Ecto neural progenitor cell (in vitro differentiated cells): ENCODE measurements at regions not wholly inside any gene's neighbourhood (a gene's known extent, or its start where the extent isn't known, plus 50 kb on each side); places are given as distances from the start of the nearest gene placed in this dataset.
"Not testable (repeated sequence)": the region's sequence is repeated elsewhere in the genome, so short reads cannot be mapped to it uniquely, and the experiment has no call there.

Source experiments
- DNase-seq: peaks from one replicate; pipeline ENCODE4 v3.0.0-alpha.2; 2018; ENCODE audit warnings: low spot score

GRCh38 chr4:132094017-132094416, 1055.1 kb upstream of the PCDH10 start:
- DNase-seq = no peak

DNA sequence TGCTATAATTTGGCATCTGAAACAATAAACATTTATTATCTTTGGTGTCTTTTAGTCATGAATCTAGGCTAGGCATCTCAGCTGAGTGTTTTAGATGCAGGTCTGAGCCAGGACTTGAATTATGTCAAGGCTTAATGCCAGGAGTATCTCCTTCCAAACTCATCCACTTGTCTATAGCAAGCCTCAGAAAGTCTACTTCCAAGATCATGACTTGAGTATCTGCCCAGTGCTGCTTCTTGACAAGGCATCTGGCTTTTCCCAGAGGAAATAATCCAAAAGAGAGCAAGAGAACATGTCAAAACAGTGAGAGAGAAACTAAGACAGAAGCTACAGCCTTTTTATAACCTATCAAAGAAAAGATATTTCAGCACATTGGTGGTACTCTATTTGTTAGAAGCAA, 1052.1 kb upstream of the PCDH10 start:
- DNase-seq = no peak

- DNase-seq = no peak
Observed at GRCh38 chr4:132101526-132101925, 1047.6 kb upstream of the PCDH10 start.

- no peak for DNase-seq
Observed at GRCh38 chr4:132108784-132109183, 1040.3 kb upstream of the PCDH10 start.

- no peak for DNase-seq
Observed at GRCh38 chr4:132114885-132115284, 1034.2 kb upstream of the PCDH10 start.

- DNase-seq = not testable (repeated sequence)
Observed at GRCh38 chr4:132122741-132123140, 1026.4 kb upstream of the PCDH10 start.

DNA sequence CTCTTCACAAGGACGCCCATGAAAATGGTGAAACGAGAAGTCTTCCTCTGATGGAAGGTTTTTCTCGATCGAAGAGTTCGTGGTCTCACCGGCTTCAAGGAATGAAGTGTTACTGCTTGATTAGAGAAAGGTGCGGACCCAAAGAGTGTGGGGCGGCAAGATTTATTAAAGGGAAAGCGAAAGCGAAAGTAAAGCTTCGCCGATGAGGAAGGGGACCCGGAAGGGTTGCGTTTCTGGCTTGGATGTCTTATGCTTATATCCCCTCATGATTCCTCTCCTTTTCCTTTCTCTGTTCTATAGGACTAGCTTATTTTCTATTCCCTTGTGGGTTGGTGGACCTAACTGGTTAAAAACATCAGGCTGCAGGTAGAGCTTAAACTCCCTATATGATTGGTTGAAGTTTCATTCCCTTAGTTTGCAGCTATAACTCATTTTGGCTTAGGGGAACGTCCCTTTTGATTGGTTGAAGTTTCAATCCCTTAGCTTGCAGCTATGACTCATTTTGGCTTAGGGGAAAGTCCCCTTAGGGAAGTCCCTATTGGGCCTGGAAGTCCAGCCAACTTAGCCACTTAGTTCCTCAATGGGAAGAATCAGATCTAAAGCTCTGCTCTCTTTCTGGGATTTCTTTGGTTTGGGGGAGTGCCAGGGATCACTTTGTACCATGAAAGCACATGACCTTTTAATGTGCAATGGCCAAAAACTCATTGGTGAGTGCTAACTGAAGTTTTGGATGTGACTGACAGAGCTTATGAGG, 1025.0 kb upstream of the PCDH10 start:
- DNase-seq = no peak

DNA sequence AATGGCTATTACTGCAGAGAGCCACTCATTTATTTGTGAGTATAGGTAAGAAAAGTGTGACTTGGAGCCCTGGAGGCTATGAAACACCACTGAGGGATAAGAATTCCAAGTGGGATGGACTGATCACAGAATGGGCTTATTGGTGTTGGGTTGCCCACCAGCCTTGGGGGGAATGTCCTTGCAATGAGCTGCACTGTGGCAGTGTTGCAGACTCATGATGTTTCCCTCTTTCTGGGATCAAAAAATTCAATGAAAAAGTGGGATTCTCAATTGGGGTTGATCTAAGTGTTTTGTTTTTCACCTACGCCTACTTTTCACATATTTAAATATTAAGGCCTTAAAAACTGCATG, 1024.5 kb upstream of the PCDH10 start:
- DNase-seq = no peak

DNA sequence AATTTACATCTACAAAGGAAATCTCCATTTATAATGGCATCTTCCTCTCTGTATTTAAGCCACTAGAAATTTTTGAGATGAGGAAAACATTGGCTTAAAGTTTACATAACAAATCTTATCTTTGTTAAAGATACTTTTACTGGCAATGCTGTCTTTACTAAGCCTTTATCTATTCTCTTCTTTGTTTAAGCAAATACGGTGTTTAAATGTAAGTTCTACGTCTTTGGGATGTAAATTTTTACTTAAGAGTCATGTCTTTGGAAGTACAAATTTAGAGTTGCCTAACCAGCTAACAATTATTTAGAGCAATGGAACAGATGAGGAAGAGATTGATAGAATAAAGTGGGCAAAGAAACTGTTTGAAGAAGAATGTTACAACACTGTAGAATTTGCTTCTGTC, 1024.0 kb upstream of the PCDH10 start:
- no peak for DNase-seq

DNA sequence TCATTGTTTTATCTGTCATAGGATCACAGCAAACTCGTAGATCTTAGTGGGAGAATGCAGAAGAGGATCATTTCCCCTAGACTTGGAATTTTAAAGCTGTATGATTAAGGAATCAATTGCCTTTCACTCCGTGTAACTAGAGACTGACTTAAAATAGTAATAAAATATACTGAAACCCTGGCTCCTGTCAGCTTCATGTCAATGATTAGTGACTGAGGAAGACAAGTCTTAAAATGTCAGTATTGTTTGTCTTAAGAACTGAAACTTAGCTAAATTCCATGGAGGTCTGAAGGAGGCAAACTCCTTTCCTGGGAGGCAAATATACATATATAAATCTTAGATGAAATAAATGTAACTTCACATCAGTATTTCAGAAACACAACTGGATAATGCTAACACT, 1016.7 kb upstream of the PCDH10 start:
- DNase-seq = no peak

- DNase-seq = no peak
Observed at GRCh38 chr4:132169660-132170059, 979.4 kb upstream of the PCDH10 start.

DNA sequence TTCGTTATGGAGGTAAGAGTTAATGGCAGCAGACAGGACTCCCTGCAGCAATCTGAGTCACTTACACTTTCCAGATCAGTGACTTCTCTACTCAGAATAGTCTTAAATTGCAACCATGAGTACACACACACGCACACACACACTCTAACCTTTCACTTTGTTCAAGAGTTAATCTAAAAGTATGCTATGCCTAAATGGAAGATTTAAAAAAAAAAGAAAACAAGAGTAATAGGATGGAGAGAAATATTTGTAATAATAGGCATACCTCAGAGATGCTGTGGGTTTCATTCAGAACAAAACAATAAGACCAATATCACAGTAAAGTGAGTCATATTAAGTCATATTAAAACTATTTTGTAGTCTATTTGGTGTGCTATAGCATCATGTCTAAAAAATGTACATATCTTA, 969.1 kb upstream of the PCDH10 start:
- no peak for DNase-seq

GRCh38 chr4:132195176-132195575, 953.9 kb upstream of the PCDH10 start:
- DNase-seq = no peak

GRCh38 chr4:132203618-132204017, 945.5 kb upstream of the PCDH10 start:
- no peak for DNase-seq

GRCh38 chr4:132214519-132214918, 934.6 kb upstream of the PCDH10 start:
- DNase-seq = no peak

DNA sequence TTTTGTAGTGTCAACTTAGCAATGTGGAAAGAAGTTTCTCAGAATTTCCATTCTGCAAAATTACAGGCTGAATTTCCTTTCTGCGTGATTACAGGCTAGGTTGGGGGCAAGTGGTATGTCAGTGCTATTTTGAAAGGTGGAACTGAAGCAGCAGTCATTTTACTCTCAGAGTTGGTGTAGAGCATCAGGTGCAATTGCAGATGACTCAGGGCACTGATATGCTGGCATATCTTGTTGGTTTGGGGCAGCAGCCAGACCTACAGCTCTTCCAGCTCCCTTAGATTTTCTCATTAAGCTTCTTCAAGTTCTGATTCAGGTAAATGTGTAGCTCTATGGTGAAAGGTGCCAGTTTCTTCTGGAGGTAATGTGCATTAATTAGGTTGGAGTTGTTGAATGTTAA, 930.7 kb upstream of the PCDH10 start:
- no peak for DNase-seq

GRCh38 chr4:132227151-132227856, 921.8 kb upstream of the PCDH10 start:
- DNase-seq = no peak

GRCh38 chr4:132227857-132228165, 921.3 kb upstream of the PCDH10 start:
- DNase-seq = peak; percentile 76

- DNase-seq = no peak
Observed at GRCh38 chr4:132228676-132229075, 920.4 kb upstream of the PCDH10 start.

DNA sequence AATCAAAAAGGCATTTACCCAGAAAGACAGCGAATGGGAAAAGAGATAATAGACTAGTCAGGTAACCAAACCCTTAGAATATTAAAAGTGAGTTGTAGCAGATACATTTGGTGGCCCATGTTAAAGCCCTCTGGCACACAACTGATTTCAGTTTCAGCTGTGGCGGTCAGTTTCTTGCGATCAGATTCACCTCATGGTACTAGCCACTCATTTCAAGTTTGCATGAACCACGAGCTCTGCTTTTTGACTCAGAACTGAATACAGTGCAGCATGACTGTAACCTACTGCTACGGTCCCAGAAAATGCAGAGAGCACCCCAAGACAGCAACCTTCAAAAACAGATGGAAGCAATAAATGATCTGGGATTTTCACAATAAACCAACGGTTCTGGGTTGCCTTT, 919.1 kb upstream of the PCDH10 start:
- DNase-seq = no peak

GRCh38 chr4:132238697-132239096, 910.4 kb upstream of the PCDH10 start:
- DNase-seq = no peak

DNA sequence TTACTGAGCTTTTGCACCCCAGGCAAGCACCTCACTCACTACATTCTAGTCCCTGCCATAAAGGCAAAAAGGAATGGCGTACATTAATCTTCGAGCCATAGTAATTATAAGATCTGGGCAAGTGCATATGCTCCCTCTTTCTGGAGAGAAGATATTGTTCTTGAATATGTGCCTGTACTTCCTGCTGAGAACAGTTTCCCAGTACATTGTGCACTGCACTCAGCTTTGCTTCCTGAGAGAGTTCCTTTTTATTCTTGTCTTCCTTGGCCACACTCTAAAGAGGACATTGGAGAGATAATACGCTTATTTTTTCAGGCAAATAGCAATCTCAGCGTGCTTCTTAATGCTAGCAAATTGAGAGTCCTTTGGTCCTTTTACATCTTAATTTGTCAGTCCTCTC, 909.0 kb upstream of the PCDH10 start:
- DNase-seq = no peak

DNA sequence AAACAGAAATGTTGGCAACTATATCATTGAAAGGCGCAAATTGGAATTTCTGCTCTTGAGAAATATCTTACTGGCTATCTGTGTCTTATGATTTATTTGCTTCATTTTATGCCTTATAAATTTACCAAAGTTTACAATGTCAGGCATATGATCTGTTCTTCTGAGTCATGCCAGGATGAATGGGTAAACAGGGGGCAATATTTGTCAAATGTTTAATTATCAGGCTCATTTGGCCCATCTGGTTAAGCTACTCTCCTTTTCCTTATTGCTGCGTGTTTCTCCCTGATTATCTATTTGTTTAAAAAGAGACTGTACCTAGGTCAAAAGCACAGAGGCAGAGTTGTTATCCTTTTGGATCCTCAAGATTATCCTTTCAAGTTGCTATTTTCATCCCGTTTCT, 903.8 kb upstream of the PCDH10 start:
- no peak for DNase-seq

- DNase-seq = no peak
Observed at GRCh38 chr4:132264176-132264575, 884.9 kb upstream of the PCDH10 start.
